ENCODE measurements at regions not wholly inside any gene's neighbourhood (a gene's known extent, or its start where the extent isn't known, plus 50 kb on each side); places are given as distances from the start of the nearest gene placed in this dataset.

DNA sequence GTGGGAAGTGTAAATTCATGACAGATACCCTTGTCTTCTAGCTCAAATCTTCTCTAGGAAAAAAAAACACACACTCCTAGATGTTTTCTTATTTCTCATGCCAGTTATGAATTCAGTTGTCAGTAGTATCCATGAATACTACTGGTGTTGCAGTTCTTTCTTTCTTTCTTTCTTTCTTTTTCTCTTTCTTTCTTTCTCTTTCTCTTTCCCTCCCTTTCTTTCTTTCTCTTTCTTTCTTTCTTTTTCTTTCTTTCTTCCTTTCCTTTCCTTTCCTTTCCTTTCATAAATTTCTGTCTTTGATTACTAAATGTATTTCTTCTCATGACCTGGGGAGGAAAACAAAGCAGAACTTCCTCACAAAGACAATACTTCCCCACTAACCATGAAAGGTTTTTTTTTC, 253.8 kb downstream of the PCDH7 start:
- Histone ChIP-seq H3K4me3 (ENCODE audit: low read depth, low read length) (no peak overlapping the region), H3K36me3 (ENCODE audit: control insufficient read depth, insufficient read depth, low read length) (no peaks in the 10 kb centered on the region), H3K27me3 (ENCODE audit: control insufficient read depth, insufficient read depth, low read length) (no peaks in the 10 kb centered on the region)
- DNase-seq (ENCODE audit: low read depth) = no peak
- TF ChIP-seq, protein P1, sequence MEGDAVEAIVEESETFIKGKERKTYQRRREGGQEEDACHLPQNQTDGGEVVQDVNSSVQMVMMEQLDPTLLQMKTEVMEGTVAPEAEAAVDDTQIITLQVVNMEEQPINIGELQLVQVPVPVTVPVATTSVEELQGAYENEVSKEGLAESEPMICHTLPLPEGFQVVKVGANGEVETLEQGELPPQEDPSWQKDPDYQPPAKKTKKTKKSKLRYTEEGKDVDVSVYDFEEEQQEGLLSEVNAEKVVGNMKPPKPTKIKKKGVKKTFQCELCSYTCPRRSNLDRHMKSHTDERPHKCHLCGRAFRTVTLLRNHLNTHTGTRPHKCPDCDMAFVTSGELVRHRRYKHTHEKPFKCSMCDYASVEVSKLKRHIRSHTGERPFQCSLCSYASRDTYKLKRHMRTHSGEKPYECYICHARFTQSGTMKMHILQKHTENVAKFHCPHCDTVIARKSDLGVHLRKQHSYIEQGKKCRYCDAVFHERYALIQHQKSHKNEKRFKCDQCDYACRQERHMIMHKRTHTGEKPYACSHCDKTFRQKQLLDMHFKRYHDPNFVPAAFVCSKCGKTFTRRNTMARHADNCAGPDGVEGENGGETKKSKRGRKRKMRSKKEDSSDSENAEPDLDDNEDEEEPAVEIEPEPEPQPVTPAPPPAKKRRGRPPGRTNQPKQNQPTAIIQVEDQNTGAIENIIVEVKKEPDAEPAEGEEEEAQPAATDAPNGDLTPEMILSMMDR (IDR thresholded peaks at IDR 0.05; ENCODE audit: insufficient read depth, low read length, poor library complexity, severe bottlenecking) = no peak

DNA sequence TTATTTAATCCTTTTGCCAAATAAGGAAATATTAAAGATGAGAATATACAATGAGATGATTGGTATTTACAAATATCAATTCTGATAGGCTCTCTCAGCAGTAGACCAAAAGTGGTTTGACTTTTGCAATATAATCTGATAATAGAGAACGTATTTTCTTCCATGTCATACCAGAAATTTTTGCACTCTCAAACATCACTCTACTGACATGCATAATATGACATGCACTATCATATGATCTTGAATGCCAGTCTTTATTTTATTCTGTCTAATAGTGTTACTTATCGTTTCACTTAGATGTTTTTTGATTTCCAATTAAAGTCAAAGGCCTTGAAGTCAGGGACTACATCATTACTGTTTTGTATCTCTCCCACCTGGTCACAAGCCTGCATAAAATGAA, 259.2 kb downstream of the PCDH7 start:
- Histone ChIP-seq H3K27me3 (ENCODE audit: control insufficient read depth, insufficient read depth, low read length) (no peaks in the 10 kb centered on the region), H3K4me3 (ENCODE audit: low read depth, low read length) (no peak overlapping the region), H3K36me3 (ENCODE audit: control insufficient read depth, insufficient read depth, low read length) (no peaks in the 10 kb centered on the region)
- TF ChIP-seq, protein P1 (IDR thresholded peaks at IDR 0.05; ENCODE audit: insufficient read depth, low read length, poor library complexity, severe bottlenecking) = no peak
- no peak for DNase-seq (ENCODE audit: low read depth)

DNA sequence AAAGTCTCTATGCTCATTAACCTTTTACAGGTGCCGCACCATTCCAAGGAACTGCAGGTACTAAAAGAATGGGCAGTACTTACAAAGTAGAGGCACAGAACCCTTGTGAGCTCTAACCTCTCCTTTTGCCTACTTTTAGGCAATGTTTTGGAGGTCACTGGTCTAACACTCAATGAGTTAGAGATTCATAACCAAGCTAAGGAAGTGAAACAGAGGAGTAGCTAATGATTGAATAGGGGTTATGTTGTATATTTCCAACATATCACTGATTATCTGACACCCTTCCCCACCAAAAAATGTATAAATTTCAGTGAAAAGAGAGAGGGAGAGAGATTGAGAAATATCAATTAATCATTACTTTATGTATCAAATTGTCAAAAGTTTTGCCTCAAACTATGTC, 269.3 kb downstream of the PCDH7 start:
- Histone ChIP-seq H3K4me3 (ENCODE audit: low read depth, low read length) (no peak overlapping the region), H3K27me3 (ENCODE audit: control insufficient read depth, insufficient read depth, low read length) (no peaks in the 10 kb centered on the region), H3K36me3 (ENCODE audit: control insufficient read depth, insufficient read depth, low read length) (no peaks in the 10 kb centered on the region)
- DNase-seq (ENCODE audit: low read depth) = no peak
- TF ChIP-seq, protein P1 (IDR thresholded peaks at IDR 0.05; ENCODE audit: insufficient read depth, low read length, poor library complexity, severe bottlenecking) = no peak

DNA sequence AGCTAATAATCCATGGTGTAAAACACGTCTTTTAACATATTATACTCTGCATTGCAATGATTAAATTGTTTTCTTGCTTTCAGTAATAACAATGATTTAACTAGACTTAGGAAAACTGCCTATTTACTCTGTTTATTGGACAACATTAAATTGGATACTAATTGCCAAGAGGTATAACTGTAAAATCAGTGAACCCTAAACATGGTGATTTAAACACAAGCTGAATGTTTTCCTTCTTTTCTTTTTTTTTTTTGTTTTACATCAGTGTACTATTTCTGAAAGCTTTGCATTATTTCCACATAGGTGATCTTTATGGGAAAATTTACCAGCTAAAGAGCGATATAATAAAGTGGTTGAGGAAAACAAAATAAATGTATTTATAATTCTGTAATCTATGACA, 276.7 kb downstream of the PCDH7 start:
- Histone ChIP-seq H3K36me3 (ENCODE audit: control insufficient read depth, insufficient read depth, low read length) (no peaks in the 10 kb centered on the region), H3K4me3 (ENCODE audit: low read depth, low read length) (no peak overlapping the region), H3K27me3 (ENCODE audit: control insufficient read depth, insufficient read depth, low read length) (no peaks in the 10 kb centered on the region)
- no peak for DNase-seq (ENCODE audit: low read depth)
- TF ChIP-seq, protein P1 (IDR thresholded peaks at IDR 0.05; ENCODE audit: insufficient read depth, low read length, poor library complexity, severe bottlenecking) = no peak

DNA sequence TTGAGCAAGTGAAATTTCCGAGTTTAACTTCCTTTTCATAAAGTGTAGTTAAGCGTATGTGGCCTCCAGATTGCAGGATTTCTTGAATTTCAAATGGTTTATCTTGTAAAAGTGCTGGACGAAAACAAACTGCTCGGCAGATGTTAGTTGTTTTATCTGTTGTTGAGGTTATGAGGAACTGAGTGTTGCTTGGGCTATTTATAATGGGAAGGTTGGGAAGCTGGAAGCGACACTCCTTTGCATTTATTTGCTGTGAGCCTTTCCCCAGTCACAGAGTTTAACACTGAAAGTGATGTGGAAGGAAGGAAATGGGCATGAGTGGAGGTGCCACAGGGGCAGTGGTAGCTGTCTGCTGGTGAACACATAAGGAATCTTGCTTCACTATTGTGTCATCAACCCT, 284.9 kb downstream of the PCDH7 start:
- TF ChIP-seq, protein P1 (IDR thresholded peaks at IDR 0.05; ENCODE audit: insufficient read depth, low read length, poor library complexity, severe bottlenecking) = no peak
- H3K36me3 ChIP-seq (ENCODE audit: control insufficient read depth, insufficient read depth, low read length) = no peaks in the 10 kb centered on the region

DNA sequence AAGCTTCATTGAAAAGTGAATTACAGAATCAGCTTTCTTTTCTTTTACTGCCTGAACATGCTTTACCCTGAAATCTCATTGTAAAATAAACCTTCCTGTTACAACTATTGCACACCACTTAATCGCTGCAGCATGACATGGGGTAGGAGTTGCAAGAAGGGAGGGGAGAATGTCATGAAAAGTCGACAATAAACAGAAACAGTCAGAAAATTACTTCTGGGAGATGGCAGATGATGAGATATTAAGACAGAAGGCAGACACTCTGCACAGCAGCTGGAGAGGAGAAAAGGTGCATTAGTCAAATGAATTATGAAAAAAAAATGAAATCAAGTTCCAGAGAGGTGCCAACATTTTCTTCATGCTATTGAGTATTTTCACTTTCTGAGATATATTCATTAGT, 287.7 kb downstream of the PCDH7 start:
- H3K4me3 ChIP-seq (ENCODE audit: low read depth, low read length) = no peak overlapping the region

More for the DNA sequence above, 284.9 kb downstream of the PCDH7 start:
- no peaks in the 10 kb centered on the region for H3K27me3 ChIP-seq (ENCODE audit: control insufficient read depth, insufficient read depth, low read length)
- no peak overlapping the region for H3K4me3 ChIP-seq (ENCODE audit: low read depth, low read length)
- no peak for DNase-seq (ENCODE audit: low read depth)

More for the DNA sequence above, 287.7 kb downstream of the PCDH7 start:
- TF ChIP-seq, protein P1 (IDR thresholded peaks at IDR 0.05; ENCODE audit: insufficient read depth, low read length, poor library complexity, severe bottlenecking) = no peak
- H3K27me3 ChIP-seq (ENCODE audit: control insufficient read depth, insufficient read depth, low read length) = no peaks in the 10 kb centered on the region
- DNase-seq (ENCODE audit: low read depth) = no peak
- H3K36me3 ChIP-seq (ENCODE audit: control insufficient read depth, insufficient read depth, low read length) = no peaks in the 10 kb centered on the region

Measured in kidney epithelial cell (primary cell).